CD4-positive, alpha-beta T cell (primary cell): ENCODE measurements at regions not wholly inside any gene's neighbourhood (a gene's known extent, or its start where the extent isn't known, plus 50 kb on each side); places are given as distances from the start of the nearest gene placed in this dataset.

Experiments used
- ATAC-seq: fragments of 200-7000 bp; cut with Tn5 transposase; one replicate; pipeline ENCODE4 v1.10.0; 2022; ENCODE audit warnings: mild to moderate bottlenecking; ENCODE audit not compliant: poor library complexity
- CTCF ChIA-PET: fragments of 350-600 bp; sonication (Branson Sonifier 250); formaldehyde crosslinking; loops from one replicate; lab custom pipeline; 2021; ENCODE audit warnings: antibody characterized with exemption, inconsistent platforms; lab: Charles Lee
- POLR2A ChIA-PET: fragments of 350-600 bp; sonication (Branson Sonifier 250); formaldehyde crosslinking; loops from one replicate; lab custom pipeline; 2021; ENCODE audit warnings: antibody characterized with exemption, inconsistent platforms; lab: Charles Lee
- DNase-seq, 14 experiments: peaks; one replicate each; pipeline ENCODE4 v3.0.0-alpha.2; 2013 to 2020; ENCODE audit warnings: mixed read lengths in 2 of 14
- H3K27ac ChIP-seq, 2 donors: one replicate each; pipeline versions ENCODE4 v1.5.1 to v1.7.0; 2013; ENCODE audit warnings: low read length in 2 of 2, low read depth in 1 of 2, mild to moderate bottlenecking in 1 of 2
- H3K27me3 ChIP-seq, 2 experiments: 1 replicate in 1 of 2; 2 replicates in 1 of 2; pipeline versions ENCODE4 v1.6.1 to v1.7.0; 2013; ENCODE audit warnings: low read length in 2 of 2, control low read depth in 1 of 2, mild to moderate bottlenecking in 1 of 2, moderate library complexity in 1 of 2; ENCODE audit not compliant: insufficient read depth in 2 of 2, control insufficient read depth in 1 of 2
- H3K36me3 ChIP-seq: one replicate; pipeline ENCODE4 v1.6.1; 2013; ENCODE audit warnings: low read length, control low read depth; ENCODE audit not compliant: insufficient read depth
- H3K4me1 ChIP-seq: one replicate; pipeline ENCODE4 v1.6.1; 2013; ENCODE audit warnings: low read length, control low read depth; ENCODE audit not compliant: insufficient read depth
- H3K4me3 ChIP-seq: one replicate; pipeline ENCODE4 v1.5.1; 2013; ENCODE audit warnings: mild to moderate bottlenecking, low read length, moderate library complexity
- H3K9me3 ChIP-seq, 2 experiments: 1 replicate in 1 of 2; 2 replicates in 1 of 2; pipeline versions ENCODE4 v1.6.1 to v1.7.0; 2013; ENCODE audit warnings: low read length in 2 of 2, mild to moderate bottlenecking in 2 of 2, control low read depth in 1 of 2, moderate library complexity in 1 of 2; ENCODE audit not compliant: control insufficient read depth in 1 of 2, insufficient read depth in 1 of 2
- H3K27ac Mint-ChIP-seq: one replicate; pipeline ENCODE4 v1.8.0; 2020; ENCODE audit warnings: mixed read lengths
- H3K27me3 Mint-ChIP-seq: one replicate; pipeline ENCODE4 v1.8.0; 2021; ENCODE audit warnings: mixed read lengths
- H3K36me3 Mint-ChIP-seq: one replicate; pipeline ENCODE4 v1.8.0; 2021; ENCODE audit warnings: low read depth, mixed read lengths
- H3K4me1 Mint-ChIP-seq: one replicate; pipeline ENCODE4 v1.8.0; 2021; ENCODE audit warnings: low read depth, mixed read lengths
- H3K4me3 Mint-ChIP-seq: one replicate; pipeline ENCODE4 v1.8.0; 2020; ENCODE audit warnings: mild to moderate bottlenecking, mixed read lengths
- H3K9me3 Mint-ChIP-seq: one replicate; pipeline ENCODE4 v1.8.0; 2020; ENCODE audit warnings: mixed read lengths
- CTCF ChIP-seq: fragments of 200-600 bp; IDR thresholded peaks from one replicate; pipeline ENCODE4 v1.8.0; 2022; ENCODE audit warnings: antibody characterized with exemption, mild to moderate bottlenecking
- intact Hi-C, 2 experiments: fragments of 100-400 bp; cut with DNase I in 1 of 2; cut with micrococcal nuclease in 1 of 2; formaldehyde crosslinking; loops; one replicate each; pipeline versions ENCODE4 v1.15.1 to v1.9.0; 2023 to 2025; cut with DNase I, micrococcal nuclease

GRCh38 chr10:33776419-33777070 lies 442.1 kb upstream of the NRP1 start:
- Histone ChIP-seq H3K27me3 (no peaks in the 10 kb centered on the region), H3K9me3 (peaks cover 0 to 5% of the 10 kb centered on the region in 2 experiments), H3K4me3 (no peak overlapping the region), H3K4me1 (no peaks in the 10 kb centered on the region), H3K36me3 (no peaks in the 10 kb centered on the region), H3K27ac (no peak overlapping the region)
- Mint-ChIP-seq H3K4me1 (no peaks in the 10 kb centered on the region), H3K27ac (no peak overlapping the region), H3K27me3 (no peaks in the 10 kb centered on the region), H3K9me3 (no peaks in the 10 kb centered on the region), H3K4me3 (no peak overlapping the region), H3K36me3 (no peaks in the 10 kb centered on the region)
- ChIA-PET CTCF (no interaction called here), POLR2A (no interaction called here)
- no peak for TF ChIP-seq CTCF
- ATAC-seq (no peak), DNase-seq (no peak)
- intact Hi-C loops, result no loop called here

- CTCF ChIA-PET, result no interaction called here
- H3K27ac ChIP-seq, result no peak overlapping the region
- no peak for TF ChIP-seq CTCF
- no peaks in the 10 kb centered on the region for H3K4me1 ChIP-seq
- no peaks in the 10 kb centered on the region for H3K9me3 Mint-ChIP-seq
- H3K36me3 ChIP-seq, result no peaks in the 10 kb centered on the region
- no peaks in the 10 kb centered on the region for H3K27me3 ChIP-seq
- no peaks in the 10 kb centered on the region for H3K27me3 Mint-ChIP-seq
- H3K36me3 Mint-ChIP-seq, result no peaks in the 10 kb centered on the region
- no peak for DNase-seq
- ATAC-seq, result no peak
- H3K4me3 Mint-ChIP-seq, result no peak overlapping the region
- no peak overlapping the region for H3K27ac Mint-ChIP-seq
- peaks cover 0 to 5% of the 10 kb centered on the region in 2 experiments for H3K9me3 ChIP-seq
- H3K4me1 Mint-ChIP-seq, result no peaks in the 10 kb centered on the region
- POLR2A ChIA-PET, result no interaction called here
- no peak overlapping the region for H3K4me3 ChIP-seq
- intact Hi-C loops, result no loop called here
Measured at GRCh38 chr10:33774857-33775256, 440.4 kb upstream of the NRP1 start.

GRCh38 chr10:33773886-33774480 lies 439.5 kb upstream of the NRP1 start:
- Mint-ChIP-seq H3K27ac (no peak overlapping the region), H3K27me3 (no peaks in the 10 kb centered on the region), H3K36me3 (no peaks in the 10 kb centered on the region), H3K9me3 (no peaks in the 10 kb centered on the region), H3K4me3 (no peak overlapping the region), H3K4me1 (no peaks in the 10 kb centered on the region)
- no peak for TF ChIP-seq CTCF
- ATAC-seq (no peak), DNase-seq (no peak)
- intact Hi-C loops, result no loop called here
- ChIA-PET POLR2A (no interaction called here), CTCF (no interaction called here)
- Histone ChIP-seq H3K27ac (no peak overlapping the region), H3K4me1 (no peaks in the 10 kb centered on the region), H3K27me3 (no peaks in the 10 kb centered on the region), H3K9me3 (peaks cover 0 to 5% of the 10 kb centered on the region in 2 experiments), H3K4me3 (no peak overlapping the region), H3K36me3 (no peaks in the 10 kb centered on the region)
